ENCODE measurements at regions not wholly inside any gene's neighbourhood (a gene's known extent, or its start where the extent isn't known, plus 50 kb on each side); places are given as distances from the start of the nearest gene placed in this dataset.

DNA sequence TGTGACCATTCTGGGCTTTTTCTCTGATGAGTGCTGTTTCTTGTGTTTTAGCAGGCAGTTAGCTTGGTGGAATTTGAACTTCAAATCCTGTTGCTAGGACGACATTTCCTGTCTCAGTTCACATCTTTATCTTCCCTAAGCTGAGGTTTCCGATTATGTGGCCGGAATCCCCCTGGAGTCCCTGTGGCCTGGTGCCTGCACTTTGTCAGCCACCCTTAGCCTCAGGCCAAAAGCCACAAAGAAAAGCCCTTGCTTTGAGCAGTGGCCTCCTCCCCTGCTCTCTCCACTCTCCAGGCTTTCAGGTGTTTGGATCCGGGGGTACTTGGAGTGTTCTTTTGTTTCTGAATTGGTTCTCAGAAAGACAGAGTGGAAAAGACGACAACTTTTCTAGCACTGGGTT lies 59.9 kb upstream of the PMEPA1 start (continued):
- no peak for TF ChIP-seq ZNF687 (IDR thresholded peaks at IDR 0.05)
- TF ChIP-seq HCFC1 (IDR thresholded peaks at IDR 0.05; ENCODE audit: low read length), result no peak
- TF ChIP-seq ATF7 (IDR thresholded peaks at IDR 0.05; ENCODE audit: low read depth), result no peak
- no peak for TF ChIP-seq RFX5 (IDR thresholded peaks at IDR 0.05; ENCODE audit: low read depth, low read length)
- TF ChIP-seq ATF3 (IDR thresholded peaks at IDR 0.05; ENCODE audit: borderline replicate concordance, extremely low read depth, low read depth, low read length), result no peak
- TF ChIP-seq SMAD5 (IDR thresholded peaks at IDR 0.05; ENCODE audit: low read depth), result no peak
- TF ChIP-seq CREB1 (IDR thresholded peaks at IDR 0.05; ENCODE audit: low read depth), result no peak
- TF ChIP-seq, protein P1, sequence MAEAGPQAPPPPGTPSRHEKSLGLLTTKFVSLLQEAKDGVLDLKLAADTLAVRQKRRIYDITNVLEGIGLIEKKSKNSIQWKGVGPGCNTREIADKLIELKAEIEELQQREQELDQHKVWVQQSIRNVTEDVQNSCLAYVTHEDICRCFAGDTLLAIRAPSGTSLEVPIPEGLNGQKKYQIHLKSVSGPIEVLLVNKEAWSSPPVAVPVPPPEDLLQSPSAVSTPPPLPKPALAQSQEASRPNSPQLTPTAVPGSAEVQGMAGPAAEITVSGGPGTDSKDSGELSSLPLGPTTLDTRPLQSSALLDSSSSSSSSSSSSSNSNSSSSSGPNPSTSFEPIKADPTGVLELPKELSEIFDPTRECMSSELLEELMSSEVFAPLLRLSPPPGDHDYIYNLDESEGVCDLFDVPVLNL (IDR thresholded peaks at IDR 0.05; ENCODE audit: low read depth, low read length), result no peak
- no peak for TF ChIP-seq EZH2 (IDR thresholded peaks at IDR 0.05; ENCODE audit: borderline replicate concordance, control insufficient read depth, low read depth, low read length)
- no peak for TF ChIP-seq LARP7 (IDR thresholded peaks at IDR 0.05)
- TF ChIP-seq IKZF1 (conservative IDR thresholded peaks at IDR 0.05), result peak; percentile 72
- no peak for TF ChIP-seq ELK1 (IDR thresholded peaks at IDR 0.05; ENCODE audit: low read depth, low read length)
- no peak for TF ChIP-seq CHD1 (IDR thresholded peaks at IDR 0.05; ENCODE audit: low read depth, low read length)
- TF ChIP-seq WRNIP1 (IDR thresholded peaks at IDR 0.05; ENCODE audit: borderline replicate concordance, low read depth, low read length), result no peak
- 0 out of 2 replicates have a peak, but pooled peaks have one; percentile 20 for TF ChIP-seq BMI1 (IDR thresholded peaks at IDR 0.05; ENCODE audit: borderline replicate concordance)
- no peak for TF ChIP-seq CBFB (IDR thresholded peaks at IDR 0.05; ENCODE audit: low read depth)
- TF ChIP-seq RB1 (IDR thresholded peaks at IDR 0.05; ENCODE audit: borderline replicate concordance), result no peak
- TF ChIP-seq SREBF1 (IDR thresholded peaks at IDR 0.05; ENCODE audit: low read length), result no peak
- no peak for TF ChIP-seq KDM1A (IDR thresholded peaks at IDR 0.05; ENCODE audit: borderline replicate concordance)
- no peak for TF ChIP-seq RAD21 (IDR thresholded peaks at IDR 0.05; ENCODE audit: insufficient read depth, low read depth, low read length)
- no peak for TF ChIP-seq ZZZ3 (IDR thresholded peaks at IDR 0.05; ENCODE audit: control insufficient read depth, insufficient read length, low read depth)
- no peak for TF ChIP-seq SUZ12 (IDR thresholded peaks at IDR 0.05; ENCODE audit: unreplicated experiment)
- TF ChIP-seq SIX5 (IDR thresholded peaks at IDR 0.05; ENCODE audit: low read depth, low read length, severe bottlenecking), result no peak
- peak; percentile 60 for TF ChIP-seq RUNX3 (IDR thresholded peaks at IDR 0.05; ENCODE audit: low read length)
- TF ChIP-seq POLR2AphosphoS5 (IDR thresholded peaks at IDR 0.05; ENCODE audit: low read length), result no peak
- no peak for TF ChIP-seq SIN3A (IDR thresholded peaks at IDR 0.05; ENCODE audit: low read depth, low read length)
- no peak for TF ChIP-seq CBX3 (IDR thresholded peaks at IDR 0.05; ENCODE audit: borderline replicate concordance, low read depth)

Measured in GM12878 (cell line).